A549 (cell line): ENCODE measurements at regions not wholly inside any gene's neighbourhood (a gene's known extent, or its start where the extent isn't known, plus 50 kb on each side); places are given as distances from the start of the nearest gene placed in this dataset.

Source experiments
- CTCF ChIP-seq: fragments of >200 bp; sonication (Bioruptor Twin); formaldehyde crosslinking; IDR thresholded peaks from 3 replicates; pipeline ENCODE4 v1.5.1; 2016
- EP300 ChIP-seq, 2 experiments: fragments of >200 bp; sonication (Bioruptor Twin); formaldehyde crosslinking; IDR thresholded peaks; 2 replicates in 1 of 2; 3 replicates in 1 of 2; pipeline ENCODE4 v1.6.1; 2016 to 2017
- FOSB ChIP-seq: fragments of 250-450 bp; sonication (Bioruptor Pico); IDR thresholded peaks from 2 replicates; pipeline ENCODE4 v1.5.0; 2020; ENCODE audit warnings: mild to moderate bottlenecking, moderate library complexity
- JUN ChIP-seq, 2 experiments: fragments of >200 bp; sonication (Bioruptor Twin); formaldehyde crosslinking; IDR thresholded peaks; 2 replicates in 1 of 2; 3 replicates in 1 of 2; pipeline ENCODE4 v1.6.1; 2016 to 2017
- MAX ChIP-seq: IDR thresholded peaks from 2 replicates; pipeline ENCODE4 v1.6.1; 2012
- MAZ ChIP-seq: fragments of 150-350 bp; IDR thresholded peaks from 2 replicates; pipeline ENCODE4 v1.6.1; 2014; ENCODE audit warnings: antibody characterized with exemption, low read depth, low read length, borderline replicate concordance
- MYC ChIP-seq: IDR thresholded peaks from 2 replicates; pipeline ENCODE4 v1.6.1; 2012; ENCODE audit warnings: mild to moderate bottlenecking, inconsistent platforms, low read length, improper control_type of control experiment, borderline replicate concordance
- NPAS2 ChIP-seq: fragments of 250-450 bp; sonication (Bioruptor Pico); IDR thresholded peaks from 2 replicates; pipeline ENCODE4 v1.8.0; 2022; ENCODE audit warnings: mild to moderate bottlenecking, moderate library complexity, borderline replicate concordance
- POLR2A ChIP-seq: IDR thresholded peaks from 2 replicates; pipeline ENCODE4 v1.6.1; 2012; ENCODE audit warnings: mild to moderate bottlenecking, low read length
- POLR2AphosphoS2 ChIP-seq: conservative IDR thresholded peaks from 2 replicates; pipeline ENCODE4 v1.6.1; 2012; ENCODE audit warnings: low read length, improper control_type of control experiment, inconsistent platforms
- REST ChIP-seq: fragments of 200-600 bp; sonication (generic); IDR thresholded peaks from 2 replicates; pipeline ENCODE4 v1.6.1; 2016; ENCODE audit warnings: antibody characterized with exemption, mild to moderate bottlenecking, moderate library complexity
- RFX5 ChIP-seq: fragments of 450-650 bp; IDR thresholded peaks from 2 replicates; pipeline ENCODE4 v1.7.1; 2014; ENCODE audit warnings: antibody characterized with exemption, mild to moderate bottlenecking, moderate library complexity
- TF ChIP-seq, protein P1 (sequence below): IDR thresholded peaks from 2 replicates; pipeline ENCODE4 v1.6.1; 2012
- TF ChIP-seq, protein P2 (sequence below): fragments of 450-650 bp; IDR thresholded peaks from 2 replicates; pipeline ENCODE4 v1.6.1; 2014; ENCODE audit warnings: antibody characterized with exemption

GRCh38 chr5:88550736-88551135 is 282.1 kb upstream of the TMEM161B start:
- TF ChIP-seq CTCF = no peak
- no peak for TF ChIP-seq POLR2AphosphoS2
- TF ChIP-seq REST = no peak
- TF ChIP-seq EP300 (IDR thresholded peaks at IDR 0.05) = no peak
- TF ChIP-seq POLR2A = no peak
- no peak for TF ChIP-seq RFX5
- TF ChIP-seq, protein P1, sequence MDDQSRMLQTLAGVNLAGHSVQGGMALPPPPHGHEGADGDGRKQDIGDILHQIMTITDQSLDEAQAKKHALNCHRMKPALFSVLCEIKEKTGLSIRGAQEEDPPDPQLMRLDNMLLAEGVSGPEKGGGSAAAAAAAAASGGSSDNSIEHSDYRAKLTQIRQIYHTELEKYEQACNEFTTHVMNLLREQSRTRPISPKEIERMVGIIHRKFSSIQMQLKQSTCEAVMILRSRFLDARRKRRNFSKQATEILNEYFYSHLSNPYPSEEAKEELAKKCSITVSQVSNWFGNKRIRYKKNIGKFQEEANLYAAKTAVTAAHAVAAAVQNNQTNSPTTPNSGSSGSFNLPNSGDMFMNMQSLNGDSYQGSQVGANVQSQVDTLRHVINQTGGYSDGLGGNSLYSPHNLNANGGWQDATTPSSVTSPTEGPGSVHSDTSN = no peak
- TF ChIP-seq MYC = no peak
- TF ChIP-seq, protein P2, sequence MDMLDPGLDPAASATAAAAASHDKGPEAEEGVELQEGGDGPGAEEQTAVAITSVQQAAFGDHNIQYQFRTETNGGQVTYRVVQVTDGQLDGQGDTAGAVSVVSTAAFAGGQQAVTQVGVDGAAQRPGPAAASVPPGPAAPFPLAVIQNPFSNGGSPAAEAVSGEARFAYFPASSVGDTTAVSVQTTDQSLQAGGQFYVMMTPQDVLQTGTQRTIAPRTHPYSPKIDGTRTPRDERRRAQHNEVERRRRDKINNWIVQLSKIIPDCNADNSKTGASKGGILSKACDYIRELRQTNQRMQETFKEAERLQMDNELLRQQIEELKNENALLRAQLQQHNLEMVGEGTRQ = no peak
- no peak for TF ChIP-seq NPAS2 (CRISPR knock-in tag)
- TF ChIP-seq FOSB = no peak
- no peak for TF ChIP-seq MAZ
- TF ChIP-seq MAX = no peak
- no peak for TF ChIP-seq JUN (IDR thresholded peaks at IDR 0.05)
